ENCODE measurements at regions not wholly inside any gene's neighbourhood (a gene's known extent, or its start where the extent isn't known, plus 50 kb on each side); places are given as distances from the start of the nearest gene placed in this dataset.

GRCh38 chr5:125575891-125576505 is 829.6 kb upstream of the ZNF608 start:
- Histone ChIP-seq H3K27ac (ENCODE audit: low read depth, low read length) (no peak overlapping the region), H3K27me3 (ENCODE audit: insufficient read depth, low read length) (no peaks in the 10 kb centered on the region), H3K4ac (ENCODE audit: low read depth, low read length) (no peak overlapping the region), H3K4me1 (ENCODE audit: control insufficient read depth in 1 of 2, insufficient read depth in 2 of 2, low read length in 2 of 2) (no peaks in the 10 kb centered on the region), H2BK120ac (ENCODE audit: insufficient read depth, low read length, poor library complexity) (no peak overlapping the region), H3K36me3 (ENCODE audit: control insufficient read depth in 1 of 2, insufficient read depth in 2 of 2, low read length in 2 of 2) (no peaks in the 10 kb centered on the region), H3K23ac (ENCODE audit: low read length) (no peak overlapping the region), H2BK5ac (ENCODE audit: low read depth, low read length, poor library complexity) (no peak overlapping the region), H4K91ac (ENCODE audit: low read depth, low read length) (no peak overlapping the region), H3K18ac (ENCODE audit: low read length) (no peak overlapping the region), H3K14ac (ENCODE audit: low read length) (no peak overlapping the region), H2AK5ac (ENCODE audit: low read length) (no peak overlapping the region), H3K9ac (ENCODE audit: low read length) (no peak overlapping the region), H3K4me2 (ENCODE audit: low read length) (no peak overlapping the region), H3K4me3 (ENCODE audit: low read depth, low read length) (no peak overlapping the region), H2AFZ (ENCODE audit: insufficient read depth, low read length, poor library complexity) (no peak overlapping the region), H3K79me2 (ENCODE audit: control insufficient read depth, insufficient read depth, low read length, poor library complexity) (no peaks in the 10 kb centered on the region), H3K9me3 (ENCODE audit: insufficient read depth, low read depth, low read length) (no peaks in the 10 kb centered on the region), H4K8ac (ENCODE audit: low read depth, low read length) (no peak overlapping the region), H4K12ac (ENCODE audit: low read depth, low read length) (no peak overlapping the region), H3K79me1 (ENCODE audit: low read length) (no peaks in the 10 kb centered on the region), H2BK12ac (ENCODE audit: low read length) (no peak overlapping the region)
- no CpG with 5 or more reads among the region's 7 CpGs for WGBS (ENCODE audit: extremely low coverage, insufficient coverage, insufficient read length)
- DNase-seq: no peak

- Histone ChIP-seq H4K91ac (ENCODE audit: low read depth, low read length) (no peak overlapping the region), H3K4me3 (ENCODE audit: low read depth, low read length) (no peak overlapping the region), H4K12ac (ENCODE audit: low read depth, low read length) (no peak overlapping the region), H3K9ac (ENCODE audit: low read length) (no peak overlapping the region), H2BK12ac (ENCODE audit: low read length) (no peak overlapping the region), H3K23ac (ENCODE audit: low read length) (no peak overlapping the region), H3K18ac (ENCODE audit: low read length) (no peak overlapping the region), H3K4me2 (ENCODE audit: low read length) (no peak overlapping the region), H2BK5ac (ENCODE audit: low read depth, low read length, poor library complexity) (no peak overlapping the region), H3K14ac (ENCODE audit: low read length) (no peak overlapping the region), H3K27me3 (ENCODE audit: insufficient read depth, low read length) (no peaks in the 10 kb centered on the region), H3K36me3 (ENCODE audit: control insufficient read depth in 1 of 2, insufficient read depth in 2 of 2, low read length in 2 of 2) (no peaks in the 10 kb centered on the region), H4K8ac (ENCODE audit: low read depth, low read length) (no peak overlapping the region), H3K27ac (ENCODE audit: low read depth, low read length) (no peak overlapping the region), H3K79me2 (ENCODE audit: control insufficient read depth, insufficient read depth, low read length, poor library complexity) (no peaks in the 10 kb centered on the region), H2BK120ac (ENCODE audit: insufficient read depth, low read length, poor library complexity) (no peak overlapping the region), H3K9me3 (ENCODE audit: insufficient read depth, low read depth, low read length) (no peaks in the 10 kb centered on the region), H2AFZ (ENCODE audit: insufficient read depth, low read length, poor library complexity) (no peak overlapping the region), H3K4me1 (ENCODE audit: control insufficient read depth in 1 of 2, insufficient read depth in 2 of 2, low read length in 2 of 2) (no peaks in the 10 kb centered on the region), H3K4ac (ENCODE audit: low read depth, low read length) (no peak overlapping the region), H2AK5ac (ENCODE audit: low read length) (no peak overlapping the region), H3K79me1 (ENCODE audit: low read length) (no peaks in the 10 kb centered on the region)
- no peak for DNase-seq
- no CpG with 5 or more reads among the region's 3 CpGs for WGBS (ENCODE audit: extremely low coverage, insufficient coverage, insufficient read length)
These were observed 830.4 kb upstream of the ZNF608 start for GRCh38 chr5:125576822-125577221.

GRCh38 chr5:125578551-125578950 is 832.1 kb upstream of the ZNF608 start:
- no peak overlapping the region for H4K12ac ChIP-seq (ENCODE audit: low read depth, low read length)
- no peak overlapping the region for H3K23ac ChIP-seq (ENCODE audit: low read length)
- H2AFZ ChIP-seq (ENCODE audit: insufficient read depth, low read length, poor library complexity): no peak overlapping the region
- H3K4me3 ChIP-seq (ENCODE audit: low read depth, low read length): no peak overlapping the region
- H2BK5ac ChIP-seq (ENCODE audit: low read depth, low read length, poor library complexity): no peak overlapping the region
- DNase-seq: no peak
- no peak overlapping the region for H3K4ac ChIP-seq (ENCODE audit: low read depth, low read length)
- H3K79me1 ChIP-seq (ENCODE audit: low read length): no peaks in the 10 kb centered on the region
- H3K36me3 ChIP-seq (ENCODE audit: control insufficient read depth in 1 of 2, insufficient read depth in 2 of 2, low read length in 2 of 2): no peaks in the 10 kb centered on the region
- H3K18ac ChIP-seq (ENCODE audit: low read length): no peak overlapping the region
- H2BK120ac ChIP-seq (ENCODE audit: insufficient read depth, low read length, poor library complexity): no peak overlapping the region
- H3K4me1 ChIP-seq (ENCODE audit: control insufficient read depth in 1 of 2, insufficient read depth in 2 of 2, low read length in 2 of 2): no peaks in the 10 kb centered on the region
- H3K79me2 ChIP-seq (ENCODE audit: control insufficient read depth, insufficient read depth, low read length, poor library complexity): no peaks in the 10 kb centered on the region
- H3K14ac ChIP-seq (ENCODE audit: low read length): no peak overlapping the region
- no peaks in the 10 kb centered on the region for H3K9me3 ChIP-seq (ENCODE audit: insufficient read depth, low read depth, low read length)
- no CpG with 5 or more reads among the region's 1 CpG for WGBS (ENCODE audit: extremely low coverage, insufficient coverage, insufficient read length)
- no peak overlapping the region for H4K91ac ChIP-seq (ENCODE audit: low read depth, low read length)
- H4K8ac ChIP-seq (ENCODE audit: low read depth, low read length): no peak overlapping the region
- H3K4me2 ChIP-seq (ENCODE audit: low read length): no peak overlapping the region
- no peaks in the 10 kb centered on the region for H3K27me3 ChIP-seq (ENCODE audit: insufficient read depth, low read length)
- H2BK12ac ChIP-seq (ENCODE audit: low read length): no peak overlapping the region
- no peak overlapping the region for H3K9ac ChIP-seq (ENCODE audit: low read length)
- H2AK5ac ChIP-seq (ENCODE audit: low read length): no peak overlapping the region
- H3K27ac ChIP-seq (ENCODE audit: low read depth, low read length): no peak overlapping the region

GRCh38 chr5:125579182-125579581 is 832.7 kb upstream of the ZNF608 start:
- Histone ChIP-seq H2BK120ac (ENCODE audit: insufficient read depth, low read length, poor library complexity) (no peak overlapping the region), H2AK5ac (ENCODE audit: low read length) (no peak overlapping the region), H2BK5ac (ENCODE audit: low read depth, low read length, poor library complexity) (no peak overlapping the region), H2BK12ac (ENCODE audit: low read length) (no peak overlapping the region), H3K27ac (ENCODE audit: low read depth, low read length) (no peak overlapping the region), H3K36me3 (ENCODE audit: control insufficient read depth in 1 of 2, insufficient read depth in 2 of 2, low read length in 2 of 2) (no peaks in the 10 kb centered on the region), H3K79me1 (ENCODE audit: low read length) (no peaks in the 10 kb centered on the region), H3K4me2 (ENCODE audit: low read length) (no peak overlapping the region), H3K14ac (ENCODE audit: low read length) (no peak overlapping the region), H4K8ac (ENCODE audit: low read depth, low read length) (no peak overlapping the region), H2AFZ (ENCODE audit: insufficient read depth, low read length, poor library complexity) (no peak overlapping the region), H3K9ac (ENCODE audit: low read length) (no peak overlapping the region), H3K79me2 (ENCODE audit: control insufficient read depth, insufficient read depth, low read length, poor library complexity) (no peaks in the 10 kb centered on the region), H3K23ac (ENCODE audit: low read length) (no peak overlapping the region), H3K27me3 (ENCODE audit: insufficient read depth, low read length) (no peaks in the 10 kb centered on the region), H4K91ac (ENCODE audit: low read depth, low read length) (no peak overlapping the region), H3K18ac (ENCODE audit: low read length) (no peak overlapping the region), H3K4ac (ENCODE audit: low read depth, low read length) (no peak overlapping the region), H4K12ac (ENCODE audit: low read depth, low read length) (no peak overlapping the region), H3K9me3 (ENCODE audit: insufficient read depth, low read depth, low read length) (no peaks in the 10 kb centered on the region), H3K4me3 (ENCODE audit: low read depth, low read length) (no peak overlapping the region), H3K4me1 (ENCODE audit: control insufficient read depth in 1 of 2, insufficient read depth in 2 of 2, low read length in 2 of 2) (no peaks in the 10 kb centered on the region)
- DNase-seq: no peak
- no CpG with 5 or more reads among the region's 5 CpGs for WGBS (ENCODE audit: extremely low coverage, insufficient coverage, insufficient read length)
